ENCODE measurements at regions not wholly inside any gene's neighbourhood (a gene's known extent, or its start where the extent isn't known, plus 50 kb on each side); places are given as distances from the start of the nearest gene placed in this dataset.

GRCh38 chr4:102451266-102451665 lies 49.9 kb upstream of the NFKB1 start:
- no peak overlapping the region for H3K9ac ChIP-seq (ENCODE audit: low read length)
- H3K36me3 ChIP-seq (ENCODE audit: insufficient read depth, low read length): no peaks in the 10 kb centered on the region
- H3K4me2 ChIP-seq (ENCODE audit: low read length): no peak overlapping the region
- no peaks in the 10 kb centered on the region for H3K9me2 ChIP-seq (ENCODE audit: insufficient read depth, low read length)
- H4K20me1 ChIP-seq (ENCODE audit: insufficient read depth): no peaks in the 10 kb centered on the region
- H2AFZ ChIP-seq (ENCODE audit: low read depth, low read length): no peak overlapping the region
- no peaks in the 10 kb centered on the region for H3K27me3 ChIP-seq (ENCODE audit: insufficient read depth, low read depth, low read length)
- TF ChIP-seq TAF1 (IDR thresholded peaks at IDR 0.05; ENCODE audit: low read depth) (no peak), MXI1 (conservative IDR thresholded peaks at IDR 0.05; ENCODE audit: poor library complexity, severe bottlenecking) (no peak), POLR2AphosphoS5 (IDR thresholded peaks at IDR 0.05) (no peak), CTCF (IDR thresholded peaks at IDR 0.05; ENCODE audit: poor library complexity, severe bottlenecking) (no peak), EP300 (conservative IDR thresholded peaks at IDR 0.05; ENCODE audit: poor library complexity, severe bottlenecking) (no peak), SMC3 (conservative IDR thresholded peaks at IDR 0.05; ENCODE audit: poor library complexity) (no peak), REST (IDR thresholded peaks at IDR 0.05; ENCODE audit: borderline replicate concordance) (no peak), RAD21 (conservative IDR thresholded peaks at IDR 0.05) (no peak), EZH2 (IDR thresholded peaks at IDR 0.05; ENCODE audit: borderline replicate concordance, insufficient read depth, low read length, poor library complexity, severe bottlenecking) (no peak)
- no peak overlapping the region for H3K27ac ChIP-seq (ENCODE audit: low read length)
- H3K4me3 ChIP-seq (ENCODE audit: low read length): no peak overlapping the region
- no peaks in the 10 kb centered on the region for H3K9me3 ChIP-seq (ENCODE audit: low read length)
- no peaks in the 10 kb centered on the region for H3K79me2 ChIP-seq (replicated peaks; ENCODE audit: insufficient read depth, low read length)
- H3F3A ChIP-seq (ENCODE audit: insufficient read depth, low read length, poor library complexity, severe bottlenecking): no peaks in the 10 kb centered on the region

All from neural cell (in vitro differentiated cells).